PFSK-1 (cell line): ENCODE measurements at regions not wholly inside any gene's neighbourhood (a gene's known extent, or its start where the extent isn't known, plus 50 kb on each side); places are given as distances from the start of the nearest gene placed in this dataset.

ENCODE experiments used
- FOXP2 ChIP-seq: optimal IDR thresholded peaks from 2 replicates; pipeline ENCODE3; 2011; ENCODE audit warnings: borderline replicate concordance, control low read depth, inconsistent platforms; ENCODE audit not compliant: insufficient read depth; ENCODE audit errors: extremely low read length, extremely low read depth
- POLR2AphosphoS5 ChIP-seq: IDR thresholded peaks from 2 replicates; pipeline ENCODE4 v1.6.1; 2012; ENCODE audit warnings: low read depth, mild to moderate bottlenecking, control low read depth, low read length, moderate library complexity
- SIN3A ChIP-seq: IDR thresholded peaks from 2 replicates; pipeline ENCODE4 v1.6.1; 2012; ENCODE audit warnings: mild to moderate bottlenecking, low read length, moderate library complexity, borderline replicate concordance; ENCODE audit not compliant: insufficient read depth
- TAF1 ChIP-seq: IDR thresholded peaks from 2 replicates; pipeline ENCODE4 v1.6.1; 2012; ENCODE audit warnings: low read length, control low read depth, borderline replicate concordance; ENCODE audit not compliant: insufficient read depth
- TF ChIP-seq, protein P1 (sequence below), 2 experiments: IDR thresholded peaks; 2 replicates each; pipeline versions ENCODE4 v1.6.1 to v1.8.0; 2011 to 2012; ENCODE audit warnings: low read depth in 2 of 2, low read length in 2 of 2, control low read depth in 1 of 2, inconsistent platforms in 1 of 2, mild to moderate bottlenecking in 1 of 2, moderate library complexity in 1 of 2; ENCODE audit not compliant: insufficient read depth in 1 of 2

DNA sequence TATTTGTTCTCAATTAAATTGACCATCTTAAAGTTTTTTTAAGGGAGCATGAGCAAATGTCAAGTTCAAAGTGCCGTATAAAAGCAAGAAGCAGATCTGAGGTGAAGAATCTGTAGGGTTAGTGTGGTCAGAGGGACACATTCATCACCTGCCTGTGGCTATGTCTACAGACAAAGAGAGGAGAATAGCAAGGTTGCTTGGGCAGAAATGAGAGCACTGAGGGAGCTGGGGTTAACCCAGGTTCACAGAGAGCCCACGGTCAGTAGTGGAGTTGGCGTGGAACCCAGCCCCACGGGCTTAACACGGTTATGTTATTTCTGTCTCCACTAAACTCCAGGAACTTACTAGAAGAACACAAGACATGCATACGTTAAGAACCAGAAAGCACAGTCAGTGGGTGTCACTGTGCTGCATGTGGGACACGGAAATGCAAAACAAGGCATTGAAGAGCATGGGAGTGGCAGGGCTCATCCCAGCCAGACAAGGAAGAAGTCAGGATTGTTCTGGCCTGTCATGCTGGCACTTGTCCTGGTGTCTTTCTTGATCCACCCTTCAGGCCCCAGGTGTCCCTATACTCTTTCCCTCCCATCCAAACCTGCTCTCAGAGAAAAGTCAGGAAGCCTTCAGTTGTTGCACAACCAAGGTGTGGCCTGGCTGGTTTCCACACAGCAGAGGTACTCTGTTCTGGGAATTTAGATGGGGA, 95.5 kb upstream of the IVNS1ABP start:
- no peak for TF ChIP-seq SIN3A
- TF ChIP-seq FOXP2, result no peak
- no peak for TF ChIP-seq POLR2AphosphoS5
- no peak for TF ChIP-seq TAF1
- TF ChIP-seq, protein P1, sequence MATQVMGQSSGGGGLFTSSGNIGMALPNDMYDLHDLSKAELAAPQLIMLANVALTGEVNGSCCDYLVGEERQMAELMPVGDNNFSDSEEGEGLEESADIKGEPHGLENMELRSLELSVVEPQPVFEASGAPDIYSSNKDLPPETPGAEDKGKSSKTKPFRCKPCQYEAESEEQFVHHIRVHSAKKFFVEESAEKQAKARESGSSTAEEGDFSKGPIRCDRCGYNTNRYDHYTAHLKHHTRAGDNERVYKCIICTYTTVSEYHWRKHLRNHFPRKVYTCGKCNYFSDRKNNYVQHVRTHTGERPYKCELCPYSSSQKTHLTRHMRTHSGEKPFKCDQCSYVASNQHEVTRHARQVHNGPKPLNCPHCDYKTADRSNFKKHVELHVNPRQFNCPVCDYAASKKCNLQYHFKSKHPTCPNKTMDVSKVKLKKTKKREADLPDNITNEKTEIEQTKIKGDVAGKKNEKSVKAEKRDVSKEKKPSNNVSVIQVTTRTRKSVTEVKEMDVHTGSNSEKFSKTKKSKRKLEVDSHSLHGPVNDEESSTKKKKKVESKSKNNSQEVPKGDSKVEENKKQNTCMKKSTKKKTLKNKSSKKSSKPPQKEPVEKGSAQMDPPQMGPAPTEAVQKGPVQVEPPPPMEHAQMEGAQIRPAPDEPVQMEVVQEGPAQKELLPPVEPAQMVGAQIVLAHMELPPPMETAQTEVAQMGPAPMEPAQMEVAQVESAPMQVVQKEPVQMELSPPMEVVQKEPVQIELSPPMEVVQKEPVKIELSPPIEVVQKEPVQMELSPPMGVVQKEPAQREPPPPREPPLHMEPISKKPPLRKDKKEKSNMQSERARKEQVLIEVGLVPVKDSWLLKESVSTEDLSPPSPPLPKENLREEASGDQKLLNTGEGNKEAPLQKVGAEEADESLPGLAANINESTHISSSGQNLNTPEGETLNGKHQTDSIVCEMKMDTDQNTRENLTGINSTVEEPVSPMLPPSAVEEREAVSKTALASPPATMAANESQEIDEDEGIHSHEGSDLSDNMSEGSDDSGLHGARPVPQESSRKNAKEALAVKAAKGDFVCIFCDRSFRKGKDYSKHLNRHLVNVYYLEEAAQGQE (IDR thresholded peaks at IDR 0.05; ENCODE audit: insufficient read depth in 1 of 2, low read depth in 2 of 2, low read length in 2 of 2), result no peak

DNA sequence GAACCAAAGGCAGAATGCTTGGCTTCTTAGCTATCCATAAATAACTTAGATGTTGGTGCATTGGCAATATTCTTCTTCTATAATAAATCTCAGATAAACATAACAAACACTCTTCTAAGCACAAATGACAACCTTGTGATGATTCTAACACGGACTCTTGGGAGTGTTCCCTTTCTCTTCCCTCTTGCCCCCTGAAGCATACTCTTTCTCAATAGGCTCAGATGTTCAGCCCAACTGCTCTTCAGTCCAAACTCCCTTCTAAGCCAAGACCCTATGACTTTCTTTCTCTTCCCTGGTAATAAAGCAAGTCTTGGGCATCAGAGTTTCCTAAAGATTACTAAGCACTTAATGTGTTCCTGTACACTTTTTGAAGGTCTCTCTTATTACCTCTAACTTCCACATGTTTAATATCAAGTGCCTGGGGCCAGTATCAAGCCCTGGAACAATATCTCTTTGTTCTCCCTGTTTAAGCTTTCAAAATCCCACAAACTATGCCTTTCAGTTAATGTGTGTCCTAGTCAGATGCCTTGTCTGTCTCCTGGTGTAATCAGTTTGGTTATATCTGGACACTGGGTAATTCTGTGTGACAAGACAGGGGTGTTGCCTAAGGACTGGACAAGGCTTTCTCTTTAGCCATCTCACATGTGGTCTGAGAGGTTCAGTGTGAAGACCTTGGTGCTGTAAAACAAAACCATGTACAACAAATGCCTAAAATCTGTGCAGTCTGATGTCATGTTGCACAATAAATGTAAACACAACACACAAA, 92.9 kb upstream of the IVNS1ABP start:
- TF ChIP-seq TAF1, result no peak
- no peak for TF ChIP-seq FOXP2
- TF ChIP-seq POLR2AphosphoS5, result no peak
- no peak for TF ChIP-seq SIN3A
- TF ChIP-seq, protein P1 (IDR thresholded peaks at IDR 0.05; ENCODE audit: insufficient read depth in 1 of 2, low read depth in 2 of 2, low read length in 2 of 2), result no peak

DNA sequence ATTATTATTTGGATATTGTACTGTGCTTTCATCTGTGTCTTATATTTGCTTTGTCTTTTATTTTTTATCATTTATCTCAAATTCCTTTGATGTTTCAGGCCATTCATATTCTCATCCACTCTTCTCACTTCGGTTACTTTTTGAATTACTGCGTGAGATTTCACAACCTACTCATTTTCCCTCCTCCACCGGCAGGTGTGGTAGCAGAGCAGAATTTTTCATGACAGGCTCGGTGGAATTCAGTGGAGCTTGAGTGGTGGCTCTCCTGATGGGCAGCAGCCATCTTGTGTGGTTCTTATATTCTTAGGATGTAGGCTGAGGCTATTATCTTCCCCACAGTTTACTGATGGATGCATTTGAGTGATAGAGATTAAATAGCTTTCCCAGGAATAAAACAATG, 92.3 kb upstream of the IVNS1ABP start:
- TF ChIP-seq POLR2AphosphoS5, result no peak
- no peak for TF ChIP-seq TAF1
- TF ChIP-seq, protein P1 (IDR thresholded peaks at IDR 0.05; ENCODE audit: insufficient read depth in 1 of 2, low read depth in 2 of 2, low read length in 2 of 2), result no peak
- TF ChIP-seq SIN3A, result no peak
- TF ChIP-seq FOXP2, result no peak

DNA sequence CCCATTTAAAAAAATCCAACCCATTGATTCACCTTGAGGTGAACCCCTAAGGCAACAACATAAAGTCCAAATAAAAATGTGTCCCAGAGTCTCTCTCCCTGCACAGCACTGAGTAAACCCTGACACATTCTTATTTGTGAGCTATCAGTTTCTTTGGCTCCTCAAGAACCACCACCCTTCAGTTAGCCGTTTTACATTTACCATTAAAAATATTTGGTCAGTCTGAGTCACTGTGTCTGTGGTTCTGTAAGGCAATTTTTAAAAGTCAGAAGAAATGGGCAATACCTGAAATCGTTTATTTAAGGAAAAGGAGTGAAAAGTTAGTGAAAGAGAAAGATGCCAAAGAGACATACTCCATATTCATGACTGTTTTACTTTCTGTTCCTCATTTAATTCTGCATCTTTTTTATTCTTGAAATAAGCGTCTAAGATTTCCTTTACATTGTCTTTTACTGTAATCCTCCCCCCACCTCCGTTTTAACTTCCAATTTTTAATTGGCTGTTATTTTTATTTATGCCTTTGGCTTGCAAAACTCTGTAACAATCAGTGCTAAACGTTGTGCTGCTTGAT, 91.7 kb upstream of the IVNS1ABP start:
- TF ChIP-seq SIN3A (no peak), POLR2AphosphoS5 (no peak), FOXP2 (no peak), TAF1 (no peak)
- TF ChIP-seq, protein P1 (IDR thresholded peaks at IDR 0.05; ENCODE audit: insufficient read depth in 1 of 2, low read depth in 2 of 2, low read length in 2 of 2), result no peak
